ENCODE measurements at regions not wholly inside any gene's neighbourhood (a gene's known extent, or its start where the extent isn't known, plus 50 kb on each side); places are given as distances from the start of the nearest gene placed in this dataset.

GRCh38 chrX:138073626-138074025 lies 507.7 kb downstream of the ZIC3 start:
- TF ChIP-seq CTCF (IDR thresholded peaks at IDR 0.05) (no peak), POLR2A (IDR thresholded peaks at IDR 0.05) (no peak)
